Stimulated activated CD4-positive, alpha-beta T cell treated with anti-CD3 and anti-CD28 coated beads, Interleukin-4, amount 100 ng/mL, for 4 hours (primary cell): ENCODE measurements at regions not wholly inside any gene's neighbourhood (a gene's known extent, or its start where the extent isn't known, plus 50 kb on each side); places are given as distances from the start of the nearest gene placed in this dataset.

Experiments
- DNase-seq, 2 experiments: peaks; one replicate each; pipeline ENCODE4 v3.0.0-alpha.2; 2020

GRCh38 chr4:123966990-123967769 lies 570.6 kb downstream of the SPRY1 start:
- no peak for DNase-seq

DNA sequence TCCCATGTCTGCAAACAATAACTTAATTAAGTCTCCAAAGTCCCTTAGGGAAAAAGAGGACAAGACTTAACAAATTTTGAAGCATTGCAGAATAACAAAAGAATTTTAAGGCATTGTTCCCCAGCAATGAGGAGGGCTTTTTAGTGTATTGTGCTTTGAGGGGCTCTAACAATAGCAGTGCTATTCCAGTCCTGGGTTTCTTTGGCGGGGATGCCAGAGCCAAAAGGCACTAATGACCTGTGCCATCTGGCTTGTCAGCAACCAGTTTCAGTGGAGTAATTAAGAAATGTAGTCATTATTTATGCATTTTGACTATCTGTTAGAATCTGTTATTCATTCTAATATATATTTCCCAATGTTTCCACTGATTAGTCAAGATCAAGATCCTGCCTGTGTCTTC lies 575.4 kb downstream of the SPRY1 start:
- no peak for DNase-seq

DNA sequence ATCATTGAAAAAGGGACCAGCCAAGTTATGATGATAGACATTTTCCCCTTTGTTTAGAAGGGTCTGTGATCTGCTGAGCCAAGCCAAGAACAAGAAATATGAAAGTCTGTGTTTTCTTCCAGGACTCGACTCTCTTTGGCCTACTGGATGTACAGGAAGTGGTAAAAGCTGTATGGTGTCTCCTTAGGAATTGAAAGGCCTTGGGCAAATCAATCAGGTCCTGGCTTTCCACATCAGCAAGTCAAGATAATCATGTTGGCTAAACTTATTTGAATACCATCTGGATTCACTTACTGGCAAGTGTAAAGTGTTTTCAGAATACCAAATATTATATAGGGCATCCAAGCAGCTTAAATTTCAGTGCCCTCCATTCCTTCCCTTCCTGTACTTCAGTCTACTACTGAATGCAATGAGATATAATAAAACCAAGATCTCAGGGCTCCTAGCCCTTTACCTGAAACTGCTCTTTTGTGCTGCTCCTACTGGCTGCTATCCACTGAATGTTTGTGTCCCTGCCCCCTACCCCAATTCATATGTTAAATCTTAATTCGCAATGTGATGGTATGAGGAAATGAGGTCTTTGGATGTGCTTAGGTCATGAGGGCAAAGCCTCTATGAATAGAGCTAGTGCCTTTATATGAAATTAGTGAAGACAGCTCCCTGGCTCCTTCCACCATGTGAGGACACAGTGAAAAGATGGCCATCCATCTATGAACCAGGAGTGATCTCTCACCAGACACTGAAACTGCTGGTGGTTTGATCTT lies 578.0 kb downstream of the SPRY1 start:
- DNase-seq: no peak

DNA sequence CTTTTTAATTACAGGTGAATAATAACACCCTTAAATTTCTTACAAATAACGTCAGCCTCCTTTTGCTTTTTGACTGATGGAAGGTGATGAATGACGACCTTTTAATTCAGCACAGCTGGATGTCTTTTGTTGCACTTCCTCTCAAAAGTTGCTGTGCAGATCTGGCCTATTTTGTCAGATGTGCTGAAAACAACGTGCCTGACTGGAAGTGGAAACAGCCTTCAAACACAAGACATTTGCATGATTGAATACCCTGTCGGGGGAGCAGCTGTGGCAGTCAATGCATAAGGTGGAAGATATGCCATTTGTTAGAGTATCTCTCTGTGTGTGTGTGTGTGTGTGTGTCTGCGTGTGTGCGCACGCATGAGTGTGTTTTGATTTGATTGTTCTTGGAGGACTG lies 579.7 kb downstream of the SPRY1 start:
- no peak for DNase-seq

DNA sequence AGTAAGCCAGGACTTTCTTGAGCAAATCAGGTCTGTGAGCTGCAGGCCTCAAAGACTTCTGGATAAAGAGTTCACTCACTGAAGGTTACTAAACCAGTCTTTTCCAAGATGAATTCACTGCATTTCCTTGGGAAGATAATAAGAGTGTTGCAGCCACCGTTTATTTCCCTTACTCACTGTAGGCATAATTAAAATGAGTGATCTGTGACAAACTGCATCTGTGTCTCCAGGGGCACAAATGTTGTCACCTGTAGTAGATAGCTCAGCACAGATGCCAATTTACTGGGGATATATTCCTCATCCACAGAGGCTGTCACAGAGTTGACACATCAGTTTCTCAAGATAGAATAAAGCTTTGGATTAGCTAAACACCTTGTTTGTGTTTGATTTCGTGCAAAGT lies 580.2 kb downstream of the SPRY1 start:
- no peak for DNase-seq

GRCh38 chr4:123977641-123978081 lies 581.1 kb downstream of the SPRY1 start:
- no peak for DNase-seq

DNA sequence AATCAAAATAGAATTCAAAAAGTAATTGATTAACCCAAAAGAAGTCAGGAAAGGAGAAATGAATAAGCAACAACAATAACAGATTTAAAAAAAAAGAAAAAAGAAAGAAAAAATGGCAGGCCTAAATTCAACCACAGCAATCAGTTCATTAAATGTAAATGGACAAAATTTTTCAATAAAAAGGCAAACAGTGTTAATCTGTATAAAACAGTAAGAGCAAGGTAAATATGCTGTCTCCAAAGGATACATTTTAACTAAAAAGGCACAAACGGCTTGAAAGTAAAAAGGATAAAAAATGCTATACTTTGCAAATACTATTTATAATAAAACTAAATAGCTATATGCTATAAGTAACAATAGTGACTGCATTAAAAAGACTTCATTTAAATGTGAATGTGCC lies 582.0 kb downstream of the SPRY1 start:
- DNase-seq: no peak

- DNase-seq: no peak
Measured at GRCh38 chr4:123980736-123981300, 584.2 kb downstream of the SPRY1 start.

DNA sequence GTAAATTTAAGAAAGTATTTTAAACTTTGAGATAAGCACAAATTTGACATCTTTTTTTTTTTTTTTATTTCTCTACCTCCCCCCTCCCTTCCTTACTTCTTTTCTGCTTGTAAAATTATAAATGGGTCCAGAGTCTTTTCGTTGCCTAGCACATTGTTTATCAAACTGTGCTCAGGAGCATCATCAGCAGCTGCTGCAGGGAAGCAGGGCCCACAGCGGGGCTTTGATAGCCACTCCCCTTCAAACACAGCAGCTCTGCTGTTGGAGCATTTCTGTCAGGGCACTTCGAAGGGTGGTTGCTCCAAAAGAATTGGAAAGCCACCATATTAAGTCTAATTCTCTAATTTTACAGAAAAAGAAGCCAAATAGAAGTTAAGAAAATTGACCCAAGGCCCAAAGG lies 588.3 kb downstream of the SPRY1 start:
- no peak for DNase-seq

GRCh38 chr4:123986268-123986798 lies 589.7 kb downstream of the SPRY1 start:
- no peak for DNase-seq

- DNase-seq: no peak
Measured at GRCh38 chr4:123987408-123987807, 590.8 kb downstream of the SPRY1 start.

DNA sequence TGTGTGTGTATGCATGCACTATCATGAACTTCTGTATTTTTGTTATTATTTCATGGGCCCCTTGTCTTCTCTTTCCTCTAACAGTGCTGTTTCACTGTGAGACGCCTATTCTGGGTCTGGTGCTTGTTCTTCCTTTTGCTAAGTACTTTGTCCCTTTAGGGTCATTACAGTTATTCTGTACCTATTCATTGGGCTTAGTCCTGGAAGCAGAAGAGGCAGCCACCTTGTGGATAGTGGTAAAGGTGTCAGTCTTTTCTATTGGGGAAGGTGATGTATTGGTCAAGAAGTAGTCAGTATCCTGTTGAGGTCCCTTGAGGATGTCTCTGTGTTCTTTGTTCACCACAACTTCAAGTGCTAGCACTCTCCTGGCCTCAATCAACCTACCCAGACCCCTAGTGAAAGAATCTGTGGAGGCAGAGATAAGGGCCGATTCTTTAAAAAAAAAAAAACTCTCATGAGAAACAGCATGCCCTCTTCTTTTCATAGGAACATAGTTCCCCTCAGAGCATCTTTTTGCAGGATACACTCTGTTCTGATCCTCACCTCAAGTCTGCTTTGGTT lies 593.8 kb downstream of the SPRY1 start:
- DNase-seq: no peak

- no peak for DNase-seq
Measured at GRCh38 chr4:123994917-123995316, 598.3 kb downstream of the SPRY1 start.

DNA sequence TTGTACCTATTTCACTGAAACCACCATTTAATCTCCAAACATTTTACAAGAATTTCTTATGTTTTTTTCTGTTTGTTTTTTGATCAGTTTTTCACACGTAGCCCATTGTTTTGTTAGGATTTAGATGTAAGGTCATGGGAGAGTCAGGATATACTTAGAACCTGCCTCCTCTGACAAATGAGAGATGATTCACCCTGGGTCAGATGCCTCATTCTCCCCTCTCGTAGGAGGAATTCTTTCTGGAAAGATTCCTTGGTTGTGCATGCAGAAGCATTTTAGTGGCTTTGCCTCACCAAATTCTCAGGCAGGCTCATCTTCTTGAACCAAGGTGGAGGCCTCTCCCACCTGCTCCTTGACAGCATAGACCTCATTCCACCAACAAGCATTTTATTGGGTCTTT lies 599.3 kb downstream of the SPRY1 start:
- no peak for DNase-seq

GRCh38 chr4:123996718-123997510 lies 600.3 kb downstream of the SPRY1 start:
- DNase-seq: no peak

DNA sequence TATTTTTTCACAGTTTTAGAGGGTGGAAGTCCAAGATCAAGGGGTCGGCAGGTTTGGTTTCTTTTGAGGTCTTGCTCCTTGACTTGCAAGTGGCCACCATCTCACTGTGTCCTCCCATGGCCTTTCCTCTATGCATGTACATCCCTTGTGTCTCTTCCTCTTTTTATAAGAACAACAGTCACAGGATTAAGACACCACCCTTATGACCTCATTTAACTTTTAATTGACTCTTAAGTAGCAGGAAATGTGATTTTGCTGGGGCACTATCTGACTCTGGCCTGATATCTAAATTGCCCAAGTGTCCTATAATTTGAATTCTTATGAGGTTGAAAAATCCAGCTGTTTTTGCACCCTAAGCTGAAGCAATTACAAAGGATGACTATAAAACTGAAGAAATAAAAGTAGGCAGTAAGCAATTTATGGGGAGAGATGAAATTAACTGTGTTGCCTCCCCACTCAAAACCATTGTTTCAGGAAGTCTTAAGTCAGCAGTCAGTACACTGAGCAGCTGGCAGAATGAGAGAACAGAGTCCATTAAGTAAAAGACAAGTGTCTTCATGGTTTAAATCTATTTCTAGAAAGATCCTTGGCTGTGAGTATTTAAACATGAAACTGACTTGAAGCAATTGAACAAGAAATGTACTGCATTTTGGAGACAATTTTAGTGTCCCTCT lies 601.3 kb downstream of the SPRY1 start:
- no peak for DNase-seq

- DNase-seq: no peak
Measured at GRCh38 chr4:124000233-124000632, 603.6 kb downstream of the SPRY1 start.

DNA sequence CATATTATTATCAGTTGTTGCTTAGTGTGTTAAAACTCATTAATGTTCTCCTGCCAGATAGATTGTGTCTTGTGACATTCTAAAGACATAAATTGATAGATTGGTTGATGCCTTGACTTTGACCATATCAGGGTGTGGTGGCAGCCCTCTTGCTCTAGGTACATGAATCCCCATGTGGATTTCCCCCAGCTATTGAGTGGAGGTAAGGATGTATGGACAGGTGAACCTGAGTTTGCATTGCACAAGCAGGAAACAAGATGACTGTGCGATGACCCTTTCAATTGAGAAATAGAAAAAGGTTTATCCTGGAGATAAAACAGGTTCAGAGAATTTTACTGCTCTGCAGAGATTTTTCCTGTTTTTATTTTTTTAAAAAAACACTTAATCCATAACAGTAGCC lies 619.2 kb downstream of the SPRY1 start:
- DNase-seq: no peak

DNA sequence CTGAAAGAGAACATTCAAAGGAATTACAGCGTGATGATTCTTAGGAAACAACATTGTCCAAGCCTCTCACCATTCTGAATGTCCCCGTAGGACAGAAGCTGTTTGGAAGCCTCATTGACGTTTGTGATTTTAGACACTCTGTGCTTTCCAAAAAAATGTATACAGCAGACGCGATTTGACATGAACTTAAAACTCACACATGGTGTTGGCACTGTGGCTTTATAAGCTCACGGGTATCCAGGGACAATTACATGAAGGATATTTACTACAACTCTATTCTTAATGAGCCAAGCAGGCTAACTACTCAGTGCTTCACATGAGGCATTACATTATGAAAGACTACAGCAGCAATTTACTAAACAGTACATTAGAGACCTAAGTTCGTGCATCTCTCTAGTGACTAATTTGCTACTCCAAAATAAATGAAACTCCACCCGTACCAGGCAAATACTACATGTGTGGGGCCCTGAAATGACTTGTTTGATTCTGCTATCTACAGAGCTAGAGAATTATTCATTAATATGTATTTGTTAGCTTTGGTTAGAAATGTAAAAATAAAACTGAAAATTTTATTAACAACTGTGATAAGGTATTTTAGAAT lies 620.7 kb downstream of the SPRY1 start:
- no peak for DNase-seq

DNA sequence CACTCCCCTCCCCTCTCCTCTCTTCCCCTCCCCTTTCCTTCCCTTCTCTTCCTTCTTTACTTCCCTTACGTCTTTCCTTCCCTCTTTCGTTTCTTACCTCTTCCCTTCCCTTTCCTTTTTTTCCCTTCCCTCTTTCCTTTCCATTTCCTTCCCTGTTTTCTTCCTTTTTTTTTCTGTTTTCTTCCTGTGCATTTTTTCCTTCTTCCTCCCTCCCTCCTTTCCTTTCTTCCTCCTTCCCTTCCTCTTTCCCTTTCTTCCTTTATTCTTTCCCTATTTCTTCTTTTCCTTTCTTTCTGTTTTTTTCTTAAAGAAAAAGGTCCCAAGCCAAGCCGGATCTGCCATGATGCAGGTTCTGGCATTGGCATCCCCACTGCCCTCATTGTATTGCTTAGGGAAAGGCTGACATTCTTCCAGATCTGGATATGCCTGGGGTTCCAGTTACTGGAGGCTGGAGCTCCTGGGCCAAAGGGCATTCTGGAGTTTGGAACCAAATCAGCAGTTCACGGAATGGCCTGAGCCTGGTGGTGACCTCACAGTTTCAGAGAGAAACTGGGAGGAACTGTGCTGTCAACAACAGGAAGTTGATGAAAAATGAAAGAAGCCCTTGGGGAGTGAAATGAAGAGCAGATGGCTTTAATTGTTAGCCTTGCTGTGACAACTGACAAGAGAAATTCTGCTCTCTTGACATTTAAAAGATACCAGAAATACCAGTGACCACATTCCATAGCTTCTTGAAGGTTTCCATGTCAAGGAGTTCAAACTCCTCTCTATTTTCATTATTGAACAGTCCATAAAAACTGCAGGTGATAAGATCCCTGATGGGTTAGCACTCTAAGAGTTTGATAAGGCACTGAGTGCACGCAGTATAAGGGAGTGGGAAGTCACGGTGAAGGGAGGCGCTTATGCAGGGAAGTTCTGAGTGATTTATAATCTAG lies 622.1 kb downstream of the SPRY1 start:
- no peak for DNase-seq
